ENCODE measurements at regions not wholly inside any gene's neighbourhood (a gene's known extent, or its start where the extent isn't known, plus 50 kb on each side); places are given as distances from the start of the nearest gene placed in this dataset.
"Not testable (repeated sequence)": the region's sequence is repeated elsewhere in the genome, so short reads cannot be mapped to it uniquely, and the experiment has no call there.

DNA sequence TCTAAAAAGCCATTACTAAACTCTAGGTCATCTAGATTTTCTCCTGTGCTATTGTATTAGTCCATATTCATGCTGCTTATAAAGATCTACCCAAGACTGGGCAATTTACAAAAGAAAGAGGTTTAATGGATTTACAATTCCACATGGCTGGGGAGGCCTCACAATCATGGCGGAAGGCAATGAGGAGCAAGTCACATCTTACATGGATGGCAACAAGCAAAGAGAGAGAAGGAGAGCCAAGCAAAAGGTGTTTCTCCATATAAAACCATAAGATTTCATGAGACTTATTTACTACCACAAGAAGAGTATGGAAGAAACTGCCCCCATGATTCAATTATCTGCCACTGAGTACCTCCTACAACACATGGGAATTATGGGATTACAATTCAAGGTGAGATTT is 69.6 kb upstream of the CCDC6 start:
- not testable (repeated sequence) for DNase-seq

DNA sequence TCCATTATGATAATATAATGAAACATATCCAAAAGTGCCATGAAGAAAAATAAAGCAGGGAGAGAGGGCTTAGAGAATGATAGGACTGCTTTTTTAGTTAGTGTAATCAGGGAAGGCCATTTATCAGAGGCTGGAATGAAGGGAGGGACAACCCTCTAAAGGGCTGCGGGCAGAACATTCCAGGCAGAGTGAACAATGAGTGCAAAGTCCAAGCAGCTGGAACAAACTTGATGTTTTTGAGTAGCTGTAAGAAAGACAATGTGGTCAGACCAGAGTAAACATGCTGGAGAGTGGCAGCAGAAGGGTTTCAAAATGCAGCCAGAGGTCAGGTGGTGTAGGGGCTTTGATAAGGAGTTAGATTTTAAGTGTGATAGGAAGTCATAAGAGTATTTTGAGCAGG is 65.6 kb upstream of the CCDC6 start:
- no peak for DNase-seq

DNA sequence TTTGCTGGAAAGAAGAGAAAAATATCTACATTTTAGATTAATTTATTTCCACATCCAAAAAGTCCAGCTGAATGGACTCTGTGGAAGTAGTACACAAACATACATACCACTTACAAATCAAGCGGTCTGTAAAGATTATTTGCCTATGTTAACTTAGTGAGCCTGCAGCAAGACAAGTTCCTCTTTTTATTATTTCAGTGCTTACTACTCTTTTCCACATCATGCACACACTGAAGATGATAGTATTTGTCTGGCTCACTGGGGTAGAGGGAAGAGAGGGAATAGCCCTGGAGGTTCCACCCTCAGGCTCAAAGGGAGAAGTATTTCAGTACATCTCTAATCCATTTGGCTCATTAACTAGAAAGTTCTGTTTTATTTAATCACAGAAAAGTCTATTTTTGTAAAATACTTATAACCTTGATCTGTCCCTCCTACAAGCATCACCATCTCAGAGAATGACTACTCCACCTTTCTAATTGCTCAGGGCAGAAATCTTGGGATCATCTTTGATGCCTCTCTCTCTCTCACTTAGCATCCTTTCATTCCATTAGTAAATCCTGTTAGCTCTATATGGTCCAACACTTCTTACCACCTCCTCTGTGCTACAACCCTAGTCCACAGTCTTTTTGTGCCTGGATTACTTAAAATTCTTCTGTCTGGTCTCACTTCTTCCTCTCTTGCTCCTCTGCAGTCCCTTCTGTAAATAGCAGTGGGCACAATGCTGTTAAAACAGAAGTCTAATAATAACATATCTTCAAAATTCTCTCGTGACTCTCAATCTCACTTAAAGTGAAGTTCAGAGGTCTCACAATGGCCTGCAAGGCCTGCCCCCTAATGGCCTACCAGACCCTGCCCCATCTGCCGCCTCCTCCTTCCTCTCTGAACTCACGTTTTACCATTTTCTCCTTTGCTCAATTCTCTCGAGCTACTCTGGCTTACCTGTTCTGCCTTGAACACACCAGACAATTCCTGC is 64.3 kb upstream of the CCDC6 start:
- DNase-seq = peak; percentile 14

DNA sequence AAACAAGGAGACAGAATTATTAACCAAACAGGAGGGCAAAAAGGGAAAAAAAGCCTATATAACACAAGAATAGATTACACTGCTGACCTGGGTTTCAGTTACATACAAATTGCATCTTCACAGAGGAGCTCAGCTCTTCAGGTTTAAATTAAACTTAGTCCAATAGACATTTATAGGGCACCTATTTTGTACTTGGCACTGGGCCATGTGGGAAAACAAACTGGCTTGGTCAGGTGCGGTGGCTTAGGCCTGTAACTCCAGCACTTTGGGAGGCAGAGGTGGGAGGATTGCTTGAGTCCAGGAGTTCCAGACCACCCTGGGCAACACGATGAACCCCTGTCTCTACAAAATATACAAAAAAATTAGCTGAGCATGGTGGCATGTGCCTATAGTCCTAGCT is 62.3 kb upstream of the CCDC6 start:
- peak; percentile 38 for DNase-seq

DNA sequence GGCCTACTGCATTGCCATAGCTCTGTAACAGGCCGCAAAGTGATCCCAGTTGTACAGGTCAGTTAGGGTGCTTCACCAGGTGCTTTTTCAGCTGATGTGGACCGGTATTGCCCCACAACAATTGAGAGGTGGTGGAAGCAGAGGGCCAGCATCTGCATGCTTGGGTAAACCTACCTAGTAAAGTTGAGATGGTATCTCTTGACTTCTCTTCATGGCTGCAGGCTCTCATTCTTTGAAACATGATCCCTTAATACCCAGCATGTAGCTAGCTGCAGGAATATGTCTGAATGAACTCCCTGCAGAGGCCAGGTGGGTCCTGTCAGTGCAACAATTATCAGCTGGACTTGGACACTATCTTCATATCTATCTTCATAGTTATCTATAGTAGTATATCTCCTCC is 60.7 kb upstream of the CCDC6 start:
- DNase-seq = peak; percentile 70

DNA sequence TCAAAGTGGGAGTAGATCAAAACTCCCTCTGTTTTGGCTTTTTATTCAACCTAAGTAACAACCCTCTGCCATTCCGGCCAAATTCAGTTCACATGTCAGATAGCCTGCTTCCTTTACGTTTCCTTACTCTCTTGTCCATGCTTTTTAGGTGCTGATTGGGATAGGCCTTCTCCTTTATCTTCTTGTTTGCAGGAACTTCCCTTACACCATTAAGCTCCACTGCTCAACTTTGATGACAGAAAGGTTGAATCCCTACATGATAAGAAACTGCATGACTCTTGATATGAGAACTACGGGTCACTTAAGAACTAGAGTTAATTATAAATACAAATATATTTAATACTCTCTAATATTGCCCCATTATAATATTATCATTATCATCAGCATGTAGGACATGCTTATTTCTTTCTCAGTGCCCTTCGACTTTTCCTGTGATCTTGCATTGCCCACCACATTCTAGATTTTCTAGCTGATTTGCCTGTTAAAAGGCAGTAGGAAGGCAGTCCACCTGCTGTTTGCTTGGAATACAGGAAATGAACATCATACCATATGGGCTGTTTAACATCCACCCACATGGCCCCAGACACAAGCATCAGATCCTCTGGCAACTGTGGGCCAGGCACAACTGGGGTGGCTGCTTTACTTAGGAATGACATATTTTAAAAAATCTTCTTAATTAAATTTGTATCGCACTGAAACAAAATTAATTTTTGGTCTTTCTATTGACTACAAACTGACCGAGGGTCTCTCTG is 59.7 kb upstream of the CCDC6 start:
- DNase-seq = no peak

DNA sequence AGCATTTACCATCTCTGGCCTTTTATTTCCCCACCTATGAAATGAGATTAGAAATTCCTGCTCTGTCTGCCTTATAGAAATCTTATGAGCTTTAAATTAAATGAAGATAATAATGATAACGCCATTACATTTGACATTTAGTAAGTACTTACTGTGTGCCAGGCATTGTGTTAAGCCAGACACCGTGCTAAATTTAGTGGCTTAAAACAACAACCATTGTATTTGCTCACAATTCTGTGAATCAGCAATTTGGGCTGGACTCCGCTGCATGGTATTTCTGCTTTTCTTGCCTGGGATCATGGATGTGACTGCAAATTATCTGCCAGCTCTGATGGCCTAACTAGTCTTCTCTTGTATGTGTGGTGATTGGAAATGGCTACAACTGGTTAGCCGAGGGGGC is 56.4 kb upstream of the CCDC6 start:
- DNase-seq = no peak

DNA sequence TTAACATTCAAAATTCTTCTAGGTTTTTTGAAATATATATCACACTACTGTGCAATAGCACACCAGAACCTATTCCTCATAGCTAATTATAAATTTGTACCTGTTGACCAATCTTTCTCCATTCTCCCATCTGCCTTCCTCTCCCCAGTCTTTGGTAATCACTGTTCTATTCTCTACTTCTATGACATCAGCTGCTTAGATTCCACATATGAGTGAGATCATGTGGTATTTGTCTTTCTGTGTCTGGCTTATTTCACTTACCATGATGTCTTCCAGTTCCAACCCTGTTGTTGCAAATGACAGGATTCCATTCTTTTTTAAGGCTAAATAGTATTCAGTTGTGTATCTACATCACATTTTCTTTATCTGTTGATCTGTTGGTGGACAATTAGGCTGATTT is 54.4 kb upstream of the CCDC6 start:
- no peak for DNase-seq

DNA sequence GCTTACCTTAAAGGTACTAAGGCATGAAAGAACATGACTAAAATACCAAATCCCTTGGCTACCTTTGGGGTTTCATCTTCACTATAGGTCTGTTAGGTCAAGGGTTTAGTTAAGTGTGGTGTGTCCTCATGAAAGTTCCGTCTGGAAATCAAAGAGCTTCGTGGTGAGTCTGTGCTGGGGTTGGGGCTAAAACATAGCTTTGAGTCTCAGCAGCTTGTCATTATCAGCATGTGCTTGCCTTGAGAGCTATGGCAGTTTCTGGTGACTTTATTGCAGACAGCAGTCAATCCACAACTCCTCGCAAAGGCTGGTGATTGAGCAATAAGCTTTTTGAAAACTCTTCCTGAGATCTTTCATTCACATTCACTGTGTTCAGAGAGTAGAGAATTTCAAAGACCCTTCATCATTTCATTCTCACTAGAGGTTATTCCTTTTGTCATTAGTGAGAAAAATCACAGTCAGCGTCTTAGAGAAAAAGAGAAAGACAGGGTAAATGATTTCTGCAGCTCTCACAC is 53.2 kb upstream of the CCDC6 start:
- DNase-seq = no peak

DNA sequence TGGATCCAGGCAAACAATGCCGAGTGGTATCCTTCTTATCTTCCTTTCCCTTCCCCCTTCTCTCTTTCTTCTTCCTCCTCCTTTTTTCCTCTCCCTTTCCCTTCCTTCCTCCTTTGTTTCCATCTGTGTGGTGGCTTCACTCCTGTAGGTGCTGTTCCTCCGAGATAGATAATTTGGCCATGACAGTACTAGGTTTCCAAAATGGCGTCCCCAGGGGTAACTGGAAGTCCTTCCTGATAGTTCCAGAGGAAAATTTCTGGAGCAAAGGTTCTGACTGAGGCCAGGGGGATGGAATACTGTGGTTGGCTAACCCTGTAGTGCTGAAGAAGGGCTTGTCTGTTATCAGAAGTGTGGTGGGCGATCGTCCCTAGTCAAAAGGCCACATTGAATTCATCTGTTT is 52.5 kb upstream of the CCDC6 start:
- no peak for DNase-seq

DNA sequence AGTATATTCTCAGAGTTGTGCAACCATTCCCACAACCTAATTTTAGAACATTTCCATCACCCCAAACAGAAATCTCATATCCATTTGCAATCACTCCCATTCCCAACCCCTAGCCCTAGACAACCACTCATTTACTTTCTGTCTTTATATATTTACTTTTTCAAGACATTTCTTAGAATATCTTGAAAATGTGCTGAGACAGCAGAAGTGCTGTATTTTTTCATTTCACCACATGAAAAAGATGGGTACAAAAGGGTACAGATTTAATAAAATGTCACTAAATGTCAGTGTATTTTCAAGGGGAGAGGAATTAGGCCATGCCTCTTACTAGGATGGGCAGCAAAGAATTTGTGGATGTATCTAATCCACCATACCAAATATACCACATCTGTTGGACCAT is 51.6 kb upstream of the CCDC6 start:
- no peak for DNase-seq
